PC-3 (cell line): ENCODE measurements at regions not wholly inside any gene's neighbourhood (a gene's known extent, or its start where the extent isn't known, plus 50 kb on each side); places are given as distances from the start of the nearest gene placed in this dataset.

Source experiments
- ATAC-seq: fragments of 200-7000 bp; cut with Tn5 transposase; 2 replicates; pipeline ENCODE4 v1.9.1; 2020; ENCODE audit warnings: mild to moderate bottlenecking, moderate library complexity
- BruUV-seq: library from RNA; stranded (reverse); fragments of 400-500 nt; replicated peaks from 2 replicates; lab custom pipeline; 2021; lab: Mats Ljungman, UMichigan
- CTCF ChIA-PET: fragments of 300-600 bp; sonication (Branson Sonifier 250); formaldehyde crosslinking; loops from one replicate; lab custom pipeline; 2022; ENCODE audit warnings: antibody characterized with exemption; lab: Charles Lee
- POLR2A ChIA-PET: fragments of 300-600 bp; sonication (Branson Sonifier 250); formaldehyde crosslinking; loops from one replicate; lab custom pipeline; 2022; ENCODE audit warnings: antibody characterized with exemption; ENCODE audit not compliant: unreplicated experiment; lab: Charles Lee
- DNase-seq: peaks from one replicate; pipeline ENCODE4 v3.0.0-alpha.2; 2015
- H2AFZ ChIP-seq: fragments of 300-600 bp; sonication (generic); 2 replicates; pipeline ENCODE4 v1.6.0; 2016; ENCODE audit warnings: antibody characterized with exemption, low read length
- H3F3A ChIP-seq: fragments of 300-600 bp; sonication (generic); one replicate; pipeline ENCODE4 v1.6.0; 2017; ENCODE audit warnings: antibody characterized with exemption, low read length, control low read depth, mild to moderate bottlenecking; ENCODE audit not compliant: unreplicated experiment
- H3K27ac ChIP-seq: fragments of 300-600 bp; sonication (generic); 2 replicates; pipeline ENCODE4 v1.5.1; 2016; ENCODE audit warnings: mild to moderate bottlenecking, low read length
- H3K27me3 ChIP-seq: fragments of 300-600 bp; sonication (generic); 2 replicates; pipeline ENCODE4 v1.6.1; 2016; ENCODE audit warnings: low read length, mixed read lengths
- H3K36me3 ChIP-seq: fragments of 300-600 bp; sonication (generic); 2 replicates; pipeline ENCODE4 v1.6.1; 2016; ENCODE audit warnings: low read depth, mixed run types, low read length, mixed read lengths
- H3K4me1 ChIP-seq: fragments of 300-600 bp; sonication (generic); 2 replicates; pipeline ENCODE4 v1.5.1; 2016; ENCODE audit warnings: low read length; ENCODE audit not compliant: insufficient read depth
- H3K4me2 ChIP-seq: fragments of 300-600 bp; sonication (generic); 2 replicates; pipeline ENCODE4 v1.6.0; 2016; ENCODE audit warnings: low read length
- H3K4me3 ChIP-seq: fragments of 300-600 bp; sonication (generic); 2 replicates; pipeline ENCODE4 v1.5.1; 2016; ENCODE audit warnings: mild to moderate bottlenecking, low read length, mixed read lengths
- H3K79me2 ChIP-seq: fragments of 300-600 bp; sonication (generic); 2 replicates; pipeline ENCODE4 v1.6.1; 2017; ENCODE audit warnings: low read length, mixed read lengths
- H3K9ac ChIP-seq: fragments of 300-600 bp; sonication (generic); 2 replicates; pipeline ENCODE4 v1.6.0; 2016; ENCODE audit warnings: mild to moderate bottlenecking, low read length
- H3K9me2 ChIP-seq: fragments of 300-600 bp; sonication (generic); replicated peaks from 2 replicates; pipeline ENCODE4 v1.6.1; 2016; ENCODE audit warnings: mixed run types, low read length, mixed read lengths
- H3K9me3 ChIP-seq: fragments of 300-600 bp; sonication (generic); 2 replicates; pipeline ENCODE4 v1.6.1; 2016; ENCODE audit warnings: low read length, mixed read lengths
- H4K20me1 ChIP-seq: fragments of 300-600 bp; sonication (generic); 2 replicates; pipeline ENCODE4 v1.6.1; 2016; ENCODE audit warnings: low read length, mixed read lengths
- CTCF ChIP-seq: fragments of 300-600 bp; sonication (generic); conservative IDR thresholded peaks from 2 replicates; pipeline ENCODE4 v1.5.1; 2017; ENCODE audit warnings: antibody characterized with exemption, low read depth, mild to moderate bottlenecking, low read length
- EZH2 ChIP-seq: fragments of 300-600 bp; sonication (generic); IDR thresholded peaks from one replicate; pipeline ENCODE4 v1.6.1; 2017; ENCODE audit warnings: antibody characterized with exemption, mild to moderate bottlenecking, low read length; ENCODE audit not compliant: unreplicated experiment
- EZH2phosphoT487 ChIP-seq: fragments of 300-600 bp; sonication (generic); IDR thresholded peaks from 2 replicates; pipeline ENCODE4 v1.6.1; 2018; ENCODE audit warnings: mild to moderate bottlenecking, antibody characterized with exemption, low read length, borderline replicate concordance
- intact Hi-C: fragments of 100-400 bp; cut with micrococcal nuclease; formaldehyde crosslinking; loops from 2 replicates; pipeline ENCODE4 v1.9.0; 2023

- Histone ChIP-seq H3K27me3 (peaks cover 26% of the 10 kb centered on the region; the same call in 1 of the 2 replicates), H3K9me2 (no peaks in the 10 kb centered on the region), H3K4me2 (no peak overlapping the region), H2AFZ (no peak overlapping the region), H3K79me2 (no peaks in the 10 kb centered on the region), H3K4me1 (no peaks in the 10 kb centered on the region), H4K20me1 (no peaks in the 10 kb centered on the region), H3K9ac (no peak overlapping the region), H3K9me3 (peaks cover 5% of the 10 kb centered on the region), H3K36me3 (no peaks in the 10 kb centered on the region), H3K4me3 (no peak overlapping the region), H3F3A (no peaks in the 10 kb centered on the region), H3K27ac (no peak overlapping the region)
- DNase-seq (no peak), ATAC-seq (no peak)
- intact Hi-C loops: no loop called here
- no TSS peak for BruUV-seq
- TF ChIP-seq CTCF (no peak), EZH2phosphoT487 (no peak), EZH2 (no peak)
- ChIA-PET CTCF (no interaction called here), POLR2A (no interaction called here)
Observed at GRCh38 chr1:166573199-166573598, 266.1 kb upstream of the POGK start.

GRCh38 chr1:166579557-166580501, 259.4 kb upstream of the POGK start:
- no peaks in the 10 kb centered on the region; the same call in 1 of the 2 replicates for H3K9me3 ChIP-seq
- no TSS peak for BruUV-seq
- DNase-seq (no peak), ATAC-seq (no peak)
- H3K4me2 ChIP-seq: no peak overlapping the region
- CTCF ChIA-PET: no interaction called here
- no peak overlapping the region for H3K9ac ChIP-seq
- peaks cover 86% of the 10 kb centered on the region for H3K27me3 ChIP-seq
- no peaks in the 10 kb centered on the region for H3F3A ChIP-seq
- intact Hi-C loops: no loop called here
- no peaks in the 10 kb centered on the region for H3K4me1 ChIP-seq
- POLR2A ChIA-PET: no interaction called here
- H3K4me3 ChIP-seq: no peak overlapping the region
- H4K20me1 ChIP-seq: no peaks in the 10 kb centered on the region
- H3K27ac ChIP-seq: no peak overlapping the region
- H3K36me3 ChIP-seq: no peaks in the 10 kb centered on the region
- H2AFZ ChIP-seq: no peak overlapping the region
- TF ChIP-seq CTCF: no peak
- no peak for TF ChIP-seq EZH2
- TF ChIP-seq EZH2phosphoT487: no peak
- no peaks in the 10 kb centered on the region for H3K9me2 ChIP-seq
- H3K79me2 ChIP-seq: no peaks in the 10 kb centered on the region

- no peak overlapping the region for H3K27ac ChIP-seq
- DNase-seq: peak; percentile 15
- H3K9me3 ChIP-seq: no peaks in the 10 kb centered on the region
- intact Hi-C loops: no loop called here
- ChIA-PET CTCF (no interaction called here), POLR2A (no interaction called here)
- H3K9me2 ChIP-seq: no peaks in the 10 kb centered on the region
- H3K9ac ChIP-seq: no peak overlapping the region
- H3K36me3 ChIP-seq: no peaks in the 10 kb centered on the region
- no peak overlapping the region for H3K4me3 ChIP-seq
- H3F3A ChIP-seq: no peaks in the 10 kb centered on the region
- peaks cover 14% of the 10 kb centered on the region for H3K27me3 ChIP-seq
- H4K20me1 ChIP-seq: no peaks in the 10 kb centered on the region
- no peak for TF ChIP-seq CTCF
- no peak for TF ChIP-seq EZH2
- no peak for TF ChIP-seq EZH2phosphoT487
- H3K79me2 ChIP-seq: no peaks in the 10 kb centered on the region
- ATAC-seq: no peak
- BruUV-seq: no TSS peak
- peak overlapping the region; percentile 6; the same call in 1 of the 2 replicates for H3K4me2 ChIP-seq
- H2AFZ ChIP-seq: no peak overlapping the region
- no peaks in the 10 kb centered on the region for H3K4me1 ChIP-seq
Observed at GRCh38 chr1:166588741-166589140, 250.5 kb upstream of the POGK start.
